ENCODE measurements at regions not wholly inside any gene's neighbourhood (a gene's known extent, or its start where the extent isn't known, plus 50 kb on each side); places are given as distances from the start of the nearest gene placed in this dataset.
"Not testable (repeated sequence)": the region's sequence is repeated elsewhere in the genome, so short reads cannot be mapped to it uniquely, and the experiment has no call there.

DNA sequence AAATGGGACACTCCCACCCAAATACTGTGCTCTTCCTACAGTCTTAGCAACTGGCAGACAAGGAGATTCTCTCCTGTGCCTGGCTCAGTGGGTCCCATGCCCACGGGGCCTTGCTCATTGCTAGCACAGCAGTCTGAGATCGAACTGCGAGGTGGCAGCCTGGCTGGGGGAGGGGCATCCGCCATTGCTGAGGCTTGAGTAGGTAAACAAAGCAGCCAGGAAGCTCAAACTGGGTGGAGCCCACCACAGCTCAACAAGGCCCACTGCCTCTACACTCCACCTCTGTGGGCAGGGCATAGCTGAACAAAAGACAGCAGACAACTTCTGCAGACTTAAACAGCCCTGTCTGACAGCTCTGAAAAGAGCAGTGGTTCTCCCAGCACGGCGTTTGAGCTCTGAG lies 174.8 kb downstream of the COL12A1 start:
- intact Hi-C loops (cut with micrococcal nuclease); CTCF ChIA-PET; H3K27ac Mint-ChIP-seq; H3K27me3 Mint-ChIP-seq; H3K36me3 Mint-ChIP-seq; H3K9me3 Mint-ChIP-seq; H3K4me1 Mint-ChIP-seq (ENCODE audit: low read depth); POLR2A ChIA-PET; H3K4me3 Mint-ChIP-seq; DNase-seq: not testable (repeated sequence)

DNA sequence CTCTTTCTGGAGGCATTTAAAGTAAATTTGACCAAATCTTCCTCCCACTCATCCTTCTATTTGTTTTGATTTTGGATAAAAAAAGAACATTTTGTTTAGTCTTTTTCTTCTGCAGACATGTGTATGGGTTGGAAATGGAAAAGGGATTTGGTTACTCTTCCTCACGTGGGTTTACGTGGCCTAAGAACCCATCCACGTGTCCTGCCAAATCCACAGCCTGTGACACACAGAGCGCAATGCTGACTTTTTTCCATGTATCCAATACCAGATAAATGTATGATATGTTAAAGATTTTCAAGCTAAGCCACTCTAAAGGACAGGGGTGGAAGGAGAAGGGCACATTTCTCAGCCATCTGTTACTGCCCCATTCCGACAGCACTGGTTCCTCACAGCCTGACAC lies 176.5 kb downstream of the COL12A1 start:
- intact Hi-C loops (cut with micrococcal nuclease) = no loop called here
- no peak for DNase-seq
- Mint-ChIP-seq H3K36me3 (no peaks in the 10 kb centered on the region), H3K9me3 (no peaks in the 10 kb centered on the region), H3K4me3 (no peak overlapping the region), H3K4me1 (ENCODE audit: low read depth) (no peaks in the 10 kb centered on the region), H3K27ac (no peak overlapping the region), H3K27me3 (no peaks in the 10 kb centered on the region)
- CTCF ChIA-PET = no interaction called here
- POLR2A ChIA-PET = no interaction called here

DNA sequence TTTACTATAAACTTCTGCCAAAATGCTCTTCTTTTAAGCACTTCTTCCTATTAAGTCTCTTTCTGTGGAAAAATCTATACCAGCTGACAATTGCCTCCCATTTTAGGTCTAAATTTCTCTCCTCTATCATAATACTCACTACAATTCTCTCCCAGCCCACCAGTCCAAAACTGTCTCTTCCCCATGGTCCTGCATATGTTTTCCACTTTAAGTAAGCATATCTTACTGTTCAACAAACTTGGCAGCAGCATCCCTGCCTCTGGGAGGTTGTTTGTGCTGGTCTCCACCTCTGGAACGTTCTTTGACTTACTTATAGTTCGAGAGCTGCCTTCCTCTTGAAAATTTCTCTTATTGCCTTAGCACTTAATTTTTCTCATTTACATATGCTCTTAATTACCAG lies 180.5 kb downstream of the COL12A1 start:
- no peaks in the 10 kb centered on the region for H3K9me3 Mint-ChIP-seq
- H3K4me3 Mint-ChIP-seq = no peak overlapping the region
- H3K27me3 Mint-ChIP-seq = no peaks in the 10 kb centered on the region
- ChIA-PET CTCF (no interaction called here), POLR2A (no interaction called here)
- H3K4me1 Mint-ChIP-seq (ENCODE audit: low read depth) = no peaks in the 10 kb centered on the region
- intact Hi-C loops (cut with micrococcal nuclease) = no loop called here
- no peak for DNase-seq
- H3K36me3 Mint-ChIP-seq = no peaks in the 10 kb centered on the region
- no peak overlapping the region for H3K27ac Mint-ChIP-seq

DNA sequence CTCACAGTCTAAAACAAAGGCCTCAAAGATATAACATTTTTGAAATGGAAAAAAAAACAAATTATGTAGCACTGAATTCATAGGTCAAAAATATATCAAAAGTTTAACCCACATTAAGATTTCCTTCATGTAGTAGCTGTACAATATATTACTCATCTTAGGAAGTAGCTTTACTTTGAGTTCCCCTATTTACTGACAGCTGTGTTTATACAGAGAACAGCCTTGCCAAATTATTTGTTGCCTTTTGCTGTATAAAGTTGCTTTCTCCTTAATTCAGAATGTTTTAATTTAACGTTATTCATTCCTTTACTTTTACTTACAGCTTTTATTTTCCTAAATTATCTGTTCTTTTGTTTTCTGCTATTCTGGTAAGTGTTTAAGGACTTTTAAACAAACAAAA lies 181.0 kb downstream of the COL12A1 start:
- Mint-ChIP-seq H3K27me3 (no peaks in the 10 kb centered on the region), H3K27ac (no peak overlapping the region), H3K4me3 (no peak overlapping the region), H3K36me3 (no peaks in the 10 kb centered on the region), H3K9me3 (no peaks in the 10 kb centered on the region), H3K4me1 (ENCODE audit: low read depth) (no peaks in the 10 kb centered on the region)
- CTCF ChIA-PET = no interaction called here
- DNase-seq = no peak
- intact Hi-C loops (cut with micrococcal nuclease) = no loop called here
- POLR2A ChIA-PET = no interaction called here

DNA sequence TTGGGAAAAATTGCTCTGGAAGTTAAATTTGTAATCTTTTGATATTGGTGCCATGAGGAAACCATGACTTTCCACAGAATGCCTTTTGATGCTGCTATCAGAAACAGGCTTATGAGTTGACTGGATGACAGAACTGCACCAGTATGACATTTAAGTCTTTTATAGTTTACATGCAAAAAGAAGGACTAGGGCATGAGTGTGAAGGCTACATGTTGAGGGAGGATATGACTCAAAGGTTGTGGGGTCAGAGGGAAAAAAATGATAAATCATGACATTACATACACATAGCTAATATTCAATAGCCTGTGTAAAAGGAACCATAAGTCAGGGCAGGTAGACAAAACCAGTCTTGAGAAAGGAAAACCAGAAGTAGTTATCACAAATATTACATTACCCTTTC lies 182.2 kb downstream of the COL12A1 start:
- no peak overlapping the region for H3K27ac Mint-ChIP-seq

DNA sequence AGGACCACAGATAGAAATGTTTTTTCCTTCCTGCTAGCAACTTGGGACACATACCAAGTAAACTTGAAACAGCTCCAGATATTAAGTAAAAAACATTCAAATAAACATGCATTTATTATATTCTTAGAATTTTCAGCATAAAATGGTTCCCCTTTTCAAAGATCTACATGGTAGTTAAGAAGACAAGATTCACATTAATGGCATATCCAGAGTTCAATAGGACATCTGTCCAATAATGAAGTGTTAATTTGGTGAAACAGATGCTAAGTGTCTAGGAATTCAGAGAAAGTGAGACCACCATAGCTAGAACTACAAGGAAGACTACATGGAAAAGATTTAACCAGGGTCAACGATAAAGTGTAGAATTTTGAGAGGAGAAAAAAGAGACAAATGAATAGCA lies 184.9 kb downstream of the COL12A1 start:
- Mint-ChIP-seq H3K4me1 (ENCODE audit: low read depth) (no peaks in the 10 kb centered on the region), H3K9me3 (peaks cover 11% of the 10 kb centered on the region), H3K27me3 (no peaks in the 10 kb centered on the region), H3K27ac (no peak overlapping the region), H3K36me3 (no peaks in the 10 kb centered on the region), H3K4me3 (no peak overlapping the region)
- intact Hi-C loops (cut with micrococcal nuclease) = no loop called here
- ChIA-PET POLR2A (no interaction called here), CTCF (no interaction called here)
- no peak for DNase-seq

More for the DNA sequence above, 182.2 kb downstream of the COL12A1 start:
- ChIA-PET POLR2A (no interaction called here), CTCF (no interaction called here)
- Mint-ChIP-seq H3K9me3 (peaks cover 5% of the 10 kb centered on the region), H3K27me3 (no peaks in the 10 kb centered on the region), H3K36me3 (no peaks in the 10 kb centered on the region), H3K4me1 (ENCODE audit: low read depth) (no peaks in the 10 kb centered on the region), H3K4me3 (no peak overlapping the region)
- intact Hi-C loops (cut with micrococcal nuclease) = no loop called here
- no peak for DNase-seq

DNA sequence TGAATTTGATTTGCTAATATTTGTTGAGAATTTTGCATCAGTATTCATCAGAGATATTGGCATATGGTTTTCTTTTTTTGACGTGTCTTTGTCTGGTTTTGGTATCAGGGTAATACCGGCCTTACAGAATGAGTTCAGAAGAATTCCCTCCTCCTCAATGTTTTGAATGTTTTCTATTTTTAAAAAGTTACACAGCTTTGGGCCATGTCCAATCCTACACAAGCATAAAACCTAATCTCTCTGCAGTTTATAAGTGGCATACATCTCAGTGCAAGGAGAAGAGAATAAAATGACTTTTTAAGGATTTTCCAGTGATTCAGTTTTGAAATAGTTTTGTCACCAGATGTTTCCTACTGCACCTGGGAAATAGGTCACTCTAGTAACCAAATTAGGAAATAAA lies 185.5 kb downstream of the COL12A1 start:
- Mint-ChIP-seq H3K9me3 (peaks cover 11% of the 10 kb centered on the region), H3K27ac (no peak overlapping the region), H3K4me3 (no peak overlapping the region), H3K4me1 (ENCODE audit: low read depth) (no peaks in the 10 kb centered on the region), H3K27me3 (no peaks in the 10 kb centered on the region), H3K36me3 (no peaks in the 10 kb centered on the region)
- intact Hi-C loops (cut with micrococcal nuclease) = no loop called here
- CTCF ChIA-PET = no interaction called here
- POLR2A ChIA-PET = no interaction called here
- DNase-seq = no peak

DNA sequence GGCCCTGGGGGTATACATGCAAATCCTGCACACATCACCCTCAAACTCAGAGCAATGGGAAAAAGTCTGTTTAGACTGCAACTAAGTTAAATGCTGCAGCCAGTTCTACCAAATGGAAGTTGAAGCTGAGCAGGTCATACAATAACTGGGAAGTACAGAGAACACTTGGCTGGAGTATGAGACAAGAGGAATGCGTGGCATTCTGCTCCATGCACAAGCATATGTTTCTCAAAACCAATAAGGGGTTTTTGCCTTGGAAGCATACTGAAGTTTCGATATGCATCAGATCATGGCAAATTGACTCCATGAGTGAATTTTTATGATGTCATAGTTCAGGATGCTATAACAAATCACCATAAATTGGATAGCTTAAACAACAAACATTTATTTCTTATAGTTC lies 193.8 kb downstream of the COL12A1 start:
- ChIA-PET CTCF (no interaction called here), POLR2A (no interaction called here)
- Mint-ChIP-seq H3K36me3 (no peaks in the 10 kb centered on the region), H3K4me3 (no peak overlapping the region), H3K9me3 (peaks cover 12% of the 10 kb centered on the region), H3K27ac (no peak overlapping the region), H3K27me3 (no peaks in the 10 kb centered on the region), H3K4me1 (ENCODE audit: low read depth) (no peaks in the 10 kb centered on the region)
- no peak for DNase-seq
- intact Hi-C loops (cut with micrococcal nuclease) = no loop called here

DNA sequence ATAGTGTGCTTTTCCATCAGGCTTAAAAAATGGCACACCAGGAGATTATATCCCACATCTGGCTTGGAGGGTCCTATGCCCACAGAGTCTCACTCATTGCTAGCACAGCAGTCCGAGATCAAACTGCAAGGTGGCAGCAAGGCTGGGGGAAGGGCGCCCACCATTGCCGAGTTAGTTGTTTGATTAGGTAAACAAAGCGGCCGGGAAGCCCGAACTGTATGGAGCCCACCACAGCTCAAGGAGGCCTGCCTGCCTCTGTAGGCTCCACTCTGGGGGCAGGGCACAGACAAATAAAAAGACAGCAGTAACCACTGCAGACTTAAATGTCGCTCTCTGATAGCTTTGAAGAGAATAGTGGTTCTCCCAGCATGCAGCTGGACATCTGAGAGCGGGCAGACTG lies 201.9 kb downstream of the COL12A1 start:
- CTCF ChIA-PET = not testable (repeated sequence)

DNA sequence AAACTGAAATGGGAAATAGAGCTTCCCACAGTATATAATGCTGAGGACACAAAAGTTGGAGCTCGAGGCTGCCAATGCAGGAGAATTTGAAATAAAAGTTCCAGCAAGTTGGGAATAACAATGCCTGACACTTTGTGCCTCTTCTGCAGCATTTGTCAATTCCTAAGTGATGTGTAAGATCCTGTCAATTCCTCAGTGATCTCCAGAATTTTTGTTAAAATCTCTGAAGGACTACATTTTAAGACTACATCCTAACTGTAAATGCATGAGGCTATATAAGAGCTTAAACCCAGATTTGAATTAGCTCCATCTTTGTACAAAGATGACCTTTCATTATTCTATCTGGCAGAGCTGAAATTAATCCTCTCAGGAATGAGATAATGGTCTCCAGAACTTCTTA lies 208.2 kb downstream of the COL12A1 start:
- intact Hi-C loops (cut with micrococcal nuclease) = no loop called here
- Mint-ChIP-seq H3K36me3 (no peaks in the 10 kb centered on the region), H3K4me1 (ENCODE audit: low read depth) (no peaks in the 10 kb centered on the region), H3K9me3 (peaks cover 9% of the 10 kb centered on the region), H3K27ac (no peak overlapping the region), H3K27me3 (no peaks in the 10 kb centered on the region), H3K4me3 (no peak overlapping the region)
- POLR2A ChIA-PET = no interaction called here
- DNase-seq = no peak
- CTCF ChIA-PET = no interaction called here

More for the DNA sequence above, 201.9 kb downstream of the COL12A1 start:
- intact Hi-C loops (cut with micrococcal nuclease); POLR2A ChIA-PET; DNase-seq; H3K27ac Mint-ChIP-seq; H3K36me3 Mint-ChIP-seq; H3K4me1 Mint-ChIP-seq (ENCODE audit: low read depth); H3K4me3 Mint-ChIP-seq; H3K27me3 Mint-ChIP-seq: not testable (repeated sequence)
- H3K9me3 Mint-ChIP-seq = peaks cover 13% of the 10 kb centered on the region

DNA sequence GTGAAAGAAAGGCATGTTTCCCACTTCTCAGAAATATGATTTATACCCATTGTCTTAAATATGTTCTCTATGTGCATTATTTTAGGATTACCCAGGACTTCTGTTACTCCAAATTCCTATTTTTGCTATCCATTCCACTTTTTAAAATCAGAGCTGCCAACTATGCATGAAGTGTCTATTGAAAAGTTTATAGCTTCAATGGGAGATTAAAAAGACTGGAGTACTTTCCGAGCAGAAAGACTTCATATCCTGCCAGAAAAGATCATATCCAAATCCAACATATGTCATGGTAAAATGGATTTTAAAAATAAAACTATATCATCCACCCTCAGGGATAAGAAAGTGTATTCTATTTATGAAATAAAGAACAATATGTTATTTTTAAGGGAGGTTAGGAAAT lies 212.7 kb downstream of the COL12A1 start:
- no peak overlapping the region for H3K27ac Mint-ChIP-seq
- no peaks in the 10 kb centered on the region for H3K27me3 Mint-ChIP-seq
- H3K4me3 Mint-ChIP-seq = no peak overlapping the region
- no peaks in the 10 kb centered on the region for H3K4me1 Mint-ChIP-seq (ENCODE audit: low read depth)
- CTCF ChIA-PET = no interaction called here
- H3K36me3 Mint-ChIP-seq = no peaks in the 10 kb centered on the region
- no peak for DNase-seq
- intact Hi-C loops (cut with micrococcal nuclease) = no loop called here
- POLR2A ChIA-PET = no interaction called here
- peaks cover 2% of the 10 kb centered on the region for H3K9me3 Mint-ChIP-seq

DNA sequence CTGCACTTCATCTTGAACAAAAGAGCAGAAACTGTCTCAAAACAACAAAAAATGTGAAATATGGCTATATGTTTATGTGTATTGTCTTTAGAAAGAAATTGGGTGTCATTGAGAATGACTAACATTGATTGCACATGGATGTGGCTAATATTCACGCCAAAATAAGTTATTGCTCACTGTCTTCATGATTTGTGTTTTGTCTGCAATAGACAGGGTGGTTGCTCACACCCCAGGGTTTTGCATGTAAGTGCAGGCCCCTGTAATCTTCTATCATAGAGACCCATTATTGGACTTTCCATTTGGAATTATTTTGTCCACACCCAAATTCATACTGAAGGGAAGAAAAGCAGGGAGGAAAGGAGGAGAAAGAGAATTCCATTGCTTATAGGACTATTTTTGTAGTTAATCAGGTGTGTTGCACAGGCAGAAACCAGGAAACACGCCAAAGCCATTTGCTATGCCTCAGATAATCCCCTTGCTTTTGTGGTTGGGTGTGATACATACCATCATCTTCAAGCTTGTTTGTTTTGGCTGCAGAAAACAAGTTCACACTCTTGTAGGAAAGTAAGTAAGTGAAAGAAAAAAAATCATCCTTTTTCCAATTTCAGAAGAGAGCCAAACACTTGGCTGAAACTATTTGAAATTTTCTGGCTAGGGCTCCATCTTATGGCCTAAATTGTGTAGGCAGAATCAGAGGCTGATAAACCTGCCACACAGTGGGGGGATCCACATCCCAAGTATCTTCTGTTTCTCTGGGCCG lies 214.1 kb downstream of the COL12A1 start:
- ChIA-PET POLR2A (no interaction called here), CTCF (no interaction called here)
- Mint-ChIP-seq H3K36me3 (no peaks in the 10 kb centered on the region), H3K9me3 (peaks cover 9% of the 10 kb centered on the region), H3K4me3 (no peak overlapping the region), H3K4me1 (ENCODE audit: low read depth) (no peaks in the 10 kb centered on the region), H3K27ac (no peak overlapping the region), H3K27me3 (no peaks in the 10 kb centered on the region)
- intact Hi-C loops (cut with micrococcal nuclease) = no loop called here
- no peak for DNase-seq

DNA sequence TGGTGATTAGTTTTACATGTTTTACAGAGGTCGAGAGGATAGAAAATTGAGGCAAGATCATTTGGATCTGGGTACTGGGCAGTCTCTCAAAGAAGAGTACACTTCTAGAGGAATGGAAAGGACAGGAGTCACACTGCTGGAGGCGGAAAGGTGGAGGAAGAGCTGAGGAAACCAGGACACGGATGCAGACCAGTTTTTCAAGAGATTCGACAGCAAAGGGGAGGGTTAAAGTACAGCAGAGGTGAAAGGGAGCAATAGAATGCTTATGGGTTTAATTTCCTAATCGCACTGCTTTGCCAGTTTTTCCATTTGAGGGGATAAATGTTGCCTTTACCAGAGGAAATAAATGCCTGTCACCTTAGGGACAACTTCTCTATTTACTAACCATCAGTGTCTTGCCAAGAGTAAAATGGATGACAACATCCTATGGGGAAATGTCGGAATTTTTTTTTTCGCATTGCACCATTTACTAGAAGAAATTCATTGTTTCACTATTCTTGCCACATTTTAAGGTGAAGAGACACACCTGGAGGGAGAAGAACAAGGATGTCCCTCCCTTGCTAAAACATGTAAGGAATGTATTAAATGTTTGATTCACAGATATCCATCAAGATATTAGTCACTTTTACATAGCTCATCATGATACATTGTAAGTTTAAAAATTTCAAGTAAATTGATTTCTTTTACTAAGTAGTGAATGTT lies 226.6 kb downstream of the COL12A1 start:
- ChIA-PET POLR2A (no interaction called here), CTCF (no interaction called here)
- intact Hi-C loops (cut with micrococcal nuclease) = no loop called here
- no peaks in the 10 kb centered on the region for H3K4me1 Mint-ChIP-seq (ENCODE audit: low read depth)
- H3K27me3 Mint-ChIP-seq = no peaks in the 10 kb centered on the region
- DNase-seq = no peak
- no peaks in the 10 kb centered on the region for H3K36me3 Mint-ChIP-seq
- no peak overlapping the region for H3K27ac Mint-ChIP-seq
- no peak overlapping the region for H3K4me3 Mint-ChIP-seq
- H3K9me3 Mint-ChIP-seq = peaks cover 4% of the 10 kb centered on the region

All from activated CD4-positive, alpha-beta memory T cell treated with anti-CD3 and anti-CD28 coated beads for 36 hours (primary cell).